GM18867 (cell line): ENCODE measurements at regions not wholly inside any gene's neighbourhood (a gene's known extent, or its start where the extent isn't known, plus 50 kb on each side); places are given as distances from the start of the nearest gene placed in this dataset.
"Not testable (repeated sequence)": the region's sequence is repeated elsewhere in the genome, so short reads cannot be mapped to it uniquely, and the experiment has no call there.

Source experiments
- ATAC-seq: cut with Tn5 transposase; IDR thresholded peaks from one replicate; pipeline ENCODE4 v1.9.1; 2021; ENCODE audit warnings: mild to moderate bottlenecking, moderate library complexity; ENCODE audit not compliant: unreplicated experiment

- ATAC-seq: no peak
Observed at GRCh38 chr17:54177606-54178308, 355.0 kb downstream of the KIF2B start.

- ATAC-seq: no peak
Observed at GRCh38 chr17:54180950-54181349, 358.2 kb downstream of the KIF2B start.

GRCh38 chr17:54191261-54191660, 368.5 kb downstream of the KIF2B start:
- ATAC-seq: no peak

- ATAC-seq: no peak
Observed at GRCh38 chr17:54194268-54194667, 371.5 kb downstream of the KIF2B start.

GRCh38 chr17:54196751-54197150, 374.0 kb downstream of the KIF2B start:
- no peak for ATAC-seq

GRCh38 chr17:54201380-54201779, 378.7 kb downstream of the KIF2B start:
- not testable (repeated sequence) for ATAC-seq

GRCh38 chr17:54220829-54221228, 398.1 kb downstream of the KIF2B start:
- ATAC-seq: no peak

GRCh38 chr17:54221499-54221898, 398.8 kb downstream of the KIF2B start:
- ATAC-seq: no peak

GRCh38 chr17:54235571-54235970, 412.8 kb downstream of the KIF2B start:
- no peak for ATAC-seq

- ATAC-seq: no peak
Observed at GRCh38 chr17:54237911-54238515, 415.3 kb downstream of the KIF2B start.

GRCh38 chr17:54239291-54239690, 416.6 kb downstream of the KIF2B start:
- ATAC-seq: no peak

- ATAC-seq: no peak
Observed at GRCh38 chr17:54255696-54256095, 433.0 kb downstream of the KIF2B start.

- no peak for ATAC-seq
Observed at GRCh38 chr17:54256401-54256929, 433.7 kb downstream of the KIF2B start.

- no peak for ATAC-seq
Observed at GRCh38 chr17:54257440-54257839, 434.7 kb downstream of the KIF2B start.

- no peak for ATAC-seq
Observed at GRCh38 chr17:54259476-54259875, 436.7 kb downstream of the KIF2B start.

- ATAC-seq: no peak
Observed at GRCh38 chr17:54261465-54261864, 438.7 kb downstream of the KIF2B start.

GRCh38 chr17:54269881-54270280, 447.2 kb downstream of the KIF2B start:
- no peak for ATAC-seq

- ATAC-seq: no peak
Observed at GRCh38 chr17:54270499-54270898, 447.8 kb downstream of the KIF2B start.

- ATAC-seq: no peak
Observed at GRCh38 chr17:54277868-54278267, 455.1 kb downstream of the KIF2B start.

GRCh38 chr17:54280741-54281140, 458.0 kb downstream of the KIF2B start:
- no peak for ATAC-seq

- no peak for ATAC-seq
Observed at GRCh38 chr17:54282886-54283285, 460.2 kb downstream of the KIF2B start.

GRCh38 chr17:54307351-54307750, 484.6 kb downstream of the KIF2B start:
- ATAC-seq: no peak
